Dermis blood vessel endothelial cell (primary cell): ENCODE measurements at regions not wholly inside any gene's neighbourhood (a gene's known extent, or its start where the extent isn't known, plus 50 kb on each side); places are given as distances from the start of the nearest gene placed in this dataset.

Source experiments
- DNase-seq: peaks from one replicate; pipeline ENCODE4 v3.0.0; 2010

GRCh38 chr11:112403432-112403831, 142.8 kb upstream of the PLET1 start:
- DNase-seq = no peak

DNA sequence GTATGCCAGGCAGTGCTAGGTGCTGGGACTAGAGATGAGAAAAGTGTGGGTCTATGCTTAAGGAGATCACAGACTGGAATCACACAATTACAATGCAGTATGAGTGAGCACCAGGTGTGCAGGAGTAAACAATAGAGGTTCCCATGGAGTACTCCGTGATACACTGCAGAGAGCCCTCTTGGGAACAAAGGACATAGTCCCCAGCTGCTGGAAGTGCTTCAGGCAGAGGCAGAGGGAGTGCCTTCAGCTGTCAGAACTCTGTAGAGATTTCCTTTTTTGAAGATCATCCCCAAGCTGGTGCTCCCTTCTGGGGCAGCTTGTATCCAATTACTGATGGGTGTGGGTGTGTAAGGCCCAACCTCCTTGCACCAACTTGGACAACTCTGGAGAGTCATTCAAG, 143.5 kb upstream of the PLET1 start:
- DNase-seq = no peak

GRCh38 chr11:112408517-112408916, 147.9 kb upstream of the PLET1 start:
- DNase-seq = no peak

DNA sequence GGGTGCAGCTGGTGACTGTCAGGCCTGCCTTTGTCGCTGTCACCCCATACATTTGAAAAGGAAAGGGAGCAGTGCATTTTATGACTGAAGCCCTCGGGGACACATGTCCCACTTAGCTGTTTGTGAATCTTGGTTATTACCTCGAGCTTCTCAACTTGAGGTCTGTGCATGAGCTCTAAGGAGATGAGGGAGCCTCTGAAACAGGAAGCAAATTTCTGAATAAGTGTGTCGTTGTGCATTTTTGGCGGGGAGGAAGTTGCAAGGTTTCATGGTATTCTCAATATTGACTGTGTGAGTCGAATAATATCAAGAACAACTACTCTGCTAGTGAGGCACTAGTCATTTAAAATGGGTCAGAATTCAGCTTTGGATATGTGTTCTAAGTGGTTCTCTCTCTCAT, 149.7 kb upstream of the PLET1 start:
- no peak for DNase-seq

- DNase-seq = no peak
These were observed 151.7 kb upstream of the PLET1 start for GRCh38 chr11:112412383-112412782.

GRCh38 chr11:112417339-112417738, 156.7 kb upstream of the PLET1 start:
- DNase-seq = no peak

DNA sequence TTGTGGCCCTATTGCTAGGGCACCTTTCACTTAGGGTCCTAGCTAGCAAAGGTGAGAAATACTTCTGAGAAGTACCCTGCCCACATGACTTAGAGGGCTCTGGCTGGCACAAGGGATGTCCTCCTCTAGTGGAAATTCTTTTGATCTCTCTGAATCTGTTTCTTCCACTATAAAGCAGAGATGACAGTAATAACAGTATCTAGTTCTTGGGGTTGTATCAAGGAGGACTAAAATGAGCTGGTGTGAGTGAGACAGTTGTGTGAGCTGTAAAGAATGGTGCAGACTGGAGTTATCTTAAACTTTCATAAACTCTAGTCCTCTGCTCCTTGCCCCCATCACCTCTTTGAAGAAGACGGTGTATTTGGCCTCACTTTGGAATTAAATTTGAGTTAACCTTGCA, 157.8 kb upstream of the PLET1 start:
- no peak for DNase-seq

DNA sequence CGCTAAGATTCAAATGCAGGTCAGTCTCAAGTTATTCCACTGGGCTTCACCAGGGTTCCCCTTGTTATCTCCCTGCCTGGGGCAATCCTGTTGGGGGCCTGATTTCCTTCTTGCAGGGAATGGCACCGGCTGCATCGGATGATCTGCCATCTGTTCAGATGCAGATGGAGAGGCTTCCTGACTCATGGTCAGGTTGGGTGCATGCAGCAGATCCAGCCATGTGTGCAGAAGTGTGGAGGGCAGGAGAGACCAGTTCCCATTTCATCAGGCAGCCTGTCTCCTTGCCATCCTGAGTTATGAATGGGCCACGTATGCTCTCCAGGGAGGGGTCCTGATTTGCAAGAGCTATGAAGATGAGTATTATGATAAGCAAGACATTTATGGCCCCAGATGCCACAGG, 161.2 kb upstream of the PLET1 start:
- no peak for DNase-seq

DNA sequence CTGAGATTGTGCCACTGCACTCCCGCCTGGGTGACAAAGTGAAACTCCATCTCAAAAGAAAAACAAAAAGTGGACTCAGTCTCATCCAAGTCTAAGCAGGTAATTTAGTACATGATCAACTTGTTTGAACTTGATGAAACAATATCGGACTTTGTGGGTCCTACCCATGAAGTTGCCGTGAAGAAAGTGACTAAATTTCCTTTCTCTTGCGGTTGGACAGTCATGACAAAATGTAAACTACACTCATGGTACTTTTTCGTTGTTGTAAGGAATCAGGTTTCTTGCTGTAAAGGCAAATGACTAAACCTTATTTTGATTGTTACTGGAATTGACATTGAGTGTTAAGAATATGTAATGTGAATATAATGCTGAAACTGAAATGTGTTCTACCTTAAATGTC, 164.5 kb upstream of the PLET1 start:
- DNase-seq = no peak

DNA sequence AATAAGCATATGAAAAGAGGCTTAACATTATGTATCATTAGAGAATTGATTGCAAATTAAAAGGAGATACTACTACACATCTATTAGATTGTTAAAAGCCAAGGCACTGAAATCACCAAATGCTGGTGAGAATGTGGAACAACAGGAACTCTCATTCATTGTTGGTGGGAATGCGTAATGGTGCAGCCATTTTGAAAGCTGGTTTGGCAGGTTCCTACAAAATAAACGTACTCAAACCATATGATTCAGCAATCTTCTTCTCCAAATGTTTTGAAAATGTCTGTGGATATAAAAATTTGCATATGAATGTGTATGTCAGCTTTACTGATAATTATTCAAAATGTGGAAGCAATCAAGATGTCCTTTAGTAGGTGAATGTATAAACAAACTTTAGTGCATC, 176.4 kb upstream of the PLET1 start:
- no peak for DNase-seq

- DNase-seq = no peak
These were observed 179.0 kb upstream of the PLET1 start for GRCh38 chr11:112439614-112440013.

GRCh38 chr11:112440518-112440917, 179.9 kb upstream of the PLET1 start:
- peak; percentile 41 for DNase-seq

DNA sequence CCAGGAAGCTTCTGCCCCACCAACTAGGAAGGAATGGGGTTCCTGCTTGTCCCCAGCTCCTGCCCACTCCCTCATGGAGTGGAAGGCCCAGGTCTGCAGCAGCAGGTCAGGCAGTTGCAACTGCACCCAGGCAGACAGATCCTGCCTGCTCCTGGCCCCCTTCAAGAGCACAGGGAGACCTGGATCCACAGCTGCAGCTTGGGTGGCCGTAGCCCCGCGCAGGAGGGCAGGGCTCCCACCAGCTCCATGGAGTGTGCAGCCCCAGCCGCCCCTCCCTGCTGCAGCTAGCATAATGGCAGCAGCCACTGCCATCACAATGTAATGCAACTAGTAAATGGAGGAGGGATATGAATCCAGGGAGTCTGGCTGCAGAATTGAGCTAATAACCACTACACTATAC, 187.5 kb upstream of the PLET1 start:
- no peak for DNase-seq

- no peak for DNase-seq
These were observed 188.1 kb upstream of the PLET1 start for GRCh38 chr11:112448806-112449205.

GRCh38 chr11:112451250-112451649, 190.6 kb upstream of the PLET1 start:
- DNase-seq = no peak

GRCh38 chr11:112453601-112454577, 193.2 kb upstream of the PLET1 start:
- peak; percentile 58 for DNase-seq

GRCh38 chr11:112454841-112455240, 194.2 kb upstream of the PLET1 start:
- DNase-seq = no peak

GRCh38 chr11:112455791-112456190, 195.1 kb upstream of the PLET1 start:
- DNase-seq = peak; percentile 58

DNA sequence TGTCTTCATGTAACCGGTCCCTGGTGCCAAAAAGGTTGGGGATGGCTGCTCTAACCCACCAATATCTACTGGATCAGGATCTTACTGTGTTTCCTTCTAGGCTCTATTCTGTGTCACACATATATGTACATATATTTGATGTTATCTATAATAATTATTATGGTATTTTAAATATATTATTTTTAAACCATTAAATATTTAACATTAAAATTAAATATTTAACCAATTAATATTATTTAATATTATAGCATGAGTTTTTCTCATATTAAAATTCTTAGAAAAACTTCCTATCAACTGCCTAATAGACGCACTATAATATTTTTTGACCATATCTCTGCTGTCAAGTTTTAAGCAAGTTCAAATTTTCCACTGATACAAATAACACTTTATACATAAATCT, 196.9 kb upstream of the PLET1 start:
- no peak for DNase-seq

GRCh38 chr11:112459001-112459400, 198.3 kb upstream of the PLET1 start:
- peak; percentile 30 for DNase-seq

GRCh38 chr11:112460141-112460540, 199.5 kb upstream of the PLET1 start:
- DNase-seq = no peak

- no peak for DNase-seq
These were observed 204.3 kb upstream of the PLET1 start for GRCh38 chr11:112464949-112465348.

DNA sequence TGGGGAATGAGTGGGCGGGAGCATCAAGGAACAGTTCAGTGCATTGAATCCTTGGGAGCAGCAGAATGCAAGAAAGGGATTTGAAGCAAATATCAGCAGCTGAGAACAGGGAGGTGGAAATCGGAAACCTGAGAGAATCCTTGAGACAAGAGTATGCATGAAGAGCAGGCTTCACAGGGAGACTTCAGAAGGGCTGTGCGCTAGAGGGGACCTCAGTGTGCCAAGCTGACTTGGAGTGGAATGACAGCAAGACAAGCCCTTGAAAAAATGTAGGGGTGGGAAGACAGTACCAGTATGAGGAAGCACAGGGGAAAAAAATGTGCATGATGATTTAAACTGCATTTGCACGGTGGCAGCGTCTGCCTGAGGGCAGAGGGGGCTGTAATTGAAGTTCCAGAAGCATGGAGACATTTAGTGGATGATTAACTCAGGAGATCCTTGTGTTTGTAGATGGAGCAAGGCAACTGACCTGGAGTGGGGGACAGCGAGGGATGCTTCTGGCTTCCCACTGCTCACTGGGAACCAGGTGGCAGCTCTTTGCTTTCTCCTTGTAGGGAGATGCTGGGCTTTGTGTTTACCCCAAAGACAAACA, 204.9 kb upstream of the PLET1 start:
- DNase-seq = no peak

- DNase-seq = no peak
These were observed 207.1 kb upstream of the PLET1 start for GRCh38 chr11:112467721-112468120.
